ENCODE measurements at regions not wholly inside any gene's neighbourhood (a gene's known extent, or its start where the extent isn't known, plus 50 kb on each side); places are given as distances from the start of the nearest gene placed in this dataset.

DNA sequence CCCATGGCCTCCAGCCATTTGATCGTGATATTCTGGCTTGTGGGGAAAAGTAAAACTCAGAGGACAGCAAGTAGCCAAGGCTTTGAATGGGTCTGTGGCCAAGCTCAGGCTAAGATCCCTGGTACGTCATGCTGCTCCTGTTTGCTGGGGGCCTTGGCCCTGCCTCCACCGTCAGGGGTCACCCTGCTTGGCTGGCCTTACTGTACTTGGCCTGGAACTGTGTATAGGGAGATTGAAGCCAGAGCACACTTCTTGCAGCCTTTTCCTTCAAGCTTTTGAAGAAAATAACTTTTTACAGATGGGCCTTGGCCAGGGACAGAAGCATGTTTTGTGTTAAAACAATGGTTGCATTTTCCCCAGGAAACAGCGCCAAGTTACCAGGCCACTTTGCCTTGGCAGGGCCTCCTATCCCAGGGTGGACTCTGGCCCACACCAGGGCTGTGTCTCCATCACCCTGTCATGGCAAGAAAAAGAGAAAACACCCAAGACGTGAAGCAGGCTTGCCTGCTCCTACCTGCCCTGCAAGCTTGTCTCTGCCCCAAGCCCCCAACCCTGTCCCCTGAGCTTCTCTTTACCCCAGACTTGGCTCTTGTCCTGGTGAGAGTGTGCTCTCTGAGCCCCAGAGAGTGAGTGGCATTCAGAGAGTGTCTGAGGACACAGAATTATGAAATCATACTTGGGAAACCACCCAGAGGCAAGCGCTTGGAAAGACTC is 286.9 kb downstream of the GADD45G start:
- no peak for DNase-seq (ENCODE audit: low read depth, low spot score)
- Histone ChIP-seq H3K4me3 (no peak overlapping the region), H3K9me3 (ENCODE audit: low read depth, low read length) (no peaks in the 10 kb centered on the region), H3K27ac (no peak overlapping the region), H3K9ac (ENCODE audit: insufficient read length) (no peak overlapping the region), H3K36me3 (ENCODE audit: insufficient read depth, low read length) (no peaks in the 10 kb centered on the region)
- TF ChIP-seq FOXP2 (optimal IDR thresholded peaks at IDR 0.05; ENCODE audit: control extremely low read depth, extremely low read length, insufficient read depth) (no peak), POLR2AphosphoS5 (IDR thresholded peaks at IDR 0.05; ENCODE audit: borderline replicate concordance, low read depth, low read length) (no peak), EZH2 (IDR thresholded peaks at IDR 0.05) (no peak)

DNA sequence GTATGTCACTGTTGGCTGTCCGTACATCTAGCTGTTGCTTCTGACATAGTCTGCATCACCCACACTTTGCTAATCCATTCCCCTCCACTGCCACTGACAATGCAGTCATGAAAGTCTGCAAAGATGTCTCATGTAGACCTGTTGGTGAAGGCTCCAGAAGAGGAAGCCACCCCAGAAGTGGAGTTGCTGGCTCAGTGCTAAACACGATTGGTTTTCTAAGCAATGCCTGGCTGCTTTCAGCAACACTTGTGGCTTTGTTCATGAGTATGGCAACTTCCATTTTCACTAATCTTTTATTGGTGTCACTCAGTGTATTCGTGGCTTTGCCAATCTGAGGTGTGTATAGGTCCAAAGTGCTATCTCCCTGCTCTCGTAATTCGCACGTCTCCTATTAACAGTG is 288.1 kb downstream of the GADD45G start:
- Histone ChIP-seq H3K9ac (ENCODE audit: insufficient read length) (no peak overlapping the region), H3K36me3 (ENCODE audit: insufficient read depth, low read length) (no peaks in the 10 kb centered on the region), H3K9me3 (ENCODE audit: low read depth, low read length) (no peaks in the 10 kb centered on the region), H3K27ac (no peak overlapping the region), H3K4me3 (no peak overlapping the region)
- TF ChIP-seq EZH2 (IDR thresholded peaks at IDR 0.05) (no peak), FOXP2 (optimal IDR thresholded peaks at IDR 0.05; ENCODE audit: control extremely low read depth, extremely low read length, insufficient read depth) (no peak), POLR2AphosphoS5 (IDR thresholded peaks at IDR 0.05; ENCODE audit: borderline replicate concordance, low read depth, low read length) (no peak)
- DNase-seq (ENCODE audit: low read depth, low spot score): no peak

DNA sequence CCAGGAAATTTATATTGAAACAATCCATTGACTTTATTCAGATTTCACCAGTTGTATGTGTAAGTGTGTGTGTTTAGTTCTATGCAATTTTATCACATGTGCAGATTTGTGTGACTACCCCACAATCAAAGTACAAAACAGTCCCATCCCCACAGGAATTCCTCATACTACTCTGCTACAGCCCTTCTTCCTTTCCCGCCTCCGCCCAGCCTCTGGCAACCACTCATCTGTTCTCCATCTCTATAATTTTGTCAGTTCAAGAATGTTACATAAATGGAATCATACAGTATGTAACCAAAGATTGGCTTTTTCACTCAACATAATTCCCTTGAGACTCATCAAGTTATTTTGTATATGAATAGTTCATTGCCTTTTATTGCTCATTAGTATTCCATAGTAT is 289.1 kb downstream of the GADD45G start:
- Histone ChIP-seq H3K27ac (no peak overlapping the region), H3K9me3 (ENCODE audit: low read depth, low read length) (no peaks in the 10 kb centered on the region), H3K9ac (ENCODE audit: insufficient read length) (no peak overlapping the region), H3K36me3 (ENCODE audit: insufficient read depth, low read length) (no peaks in the 10 kb centered on the region), H3K4me3 (no peak overlapping the region)
- TF ChIP-seq EZH2 (IDR thresholded peaks at IDR 0.05) (no peak), POLR2AphosphoS5 (IDR thresholded peaks at IDR 0.05; ENCODE audit: borderline replicate concordance, low read depth, low read length) (no peak), FOXP2 (optimal IDR thresholded peaks at IDR 0.05; ENCODE audit: control extremely low read depth, extremely low read length, insufficient read depth) (no peak)
- DNase-seq (ENCODE audit: low read depth, low spot score): no peak

DNA sequence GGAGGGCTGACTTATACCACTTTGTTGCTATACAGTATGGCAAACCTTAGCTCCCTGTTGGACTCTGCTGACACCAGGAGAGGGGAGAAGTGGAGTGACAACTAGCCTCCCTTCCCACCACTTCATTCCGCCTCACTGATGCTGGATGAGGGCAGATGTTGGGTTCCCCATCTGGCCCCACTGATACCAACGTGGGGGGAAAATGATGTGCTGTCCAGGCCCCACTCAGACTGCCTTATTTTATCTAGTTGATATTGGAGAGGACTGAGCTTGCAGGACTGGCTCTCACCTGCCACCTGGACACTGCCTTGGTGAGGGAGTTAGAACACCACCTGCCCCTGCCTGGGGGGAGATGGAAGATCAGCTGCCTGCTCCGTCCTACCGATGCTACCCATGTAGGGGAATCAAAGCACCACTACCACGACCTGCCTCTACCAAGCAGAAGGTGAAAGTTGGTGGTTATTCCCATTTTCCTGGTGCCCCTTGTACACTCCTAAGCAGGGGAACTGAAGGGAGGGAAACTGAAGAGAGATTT is 292.1 kb downstream of the GADD45G start:
- TF ChIP-seq FOXP2 (optimal IDR thresholded peaks at IDR 0.05; ENCODE audit: control extremely low read depth, extremely low read length, insufficient read depth): no peak
- no peak for TF ChIP-seq EZH2 (IDR thresholded peaks at IDR 0.05)
- no peak for TF ChIP-seq POLR2AphosphoS5 (IDR thresholded peaks at IDR 0.05; ENCODE audit: borderline replicate concordance, low read depth, low read length)
- Histone ChIP-seq H3K9me3 (ENCODE audit: low read depth, low read length) (no peaks in the 10 kb centered on the region), H3K4me3 (no peak overlapping the region), H3K9ac (ENCODE audit: insufficient read length) (no peak overlapping the region), H3K27ac (no peak overlapping the region), H3K36me3 (ENCODE audit: insufficient read depth, low read length) (no peaks in the 10 kb centered on the region)
- no peak for DNase-seq (ENCODE audit: low read depth, low spot score)

DNA sequence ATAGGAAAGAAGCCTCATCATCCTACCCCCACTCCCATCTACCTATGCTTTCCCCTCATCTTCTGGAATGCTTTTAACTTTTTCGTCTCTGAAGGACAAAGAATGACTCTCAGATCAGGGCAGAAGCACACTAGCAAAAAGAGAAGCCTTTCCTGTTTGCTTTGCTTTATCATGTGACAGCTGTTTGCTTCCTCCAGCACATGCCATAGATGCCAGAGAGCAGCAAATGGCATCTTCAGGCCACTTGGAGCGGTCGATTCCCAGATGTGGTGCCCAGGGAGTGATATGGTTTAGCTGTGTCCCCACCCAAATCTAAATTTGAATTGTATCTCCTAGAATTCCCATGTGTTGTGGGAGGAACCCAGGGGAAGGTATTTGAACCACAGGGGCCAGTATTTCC is 294.8 kb downstream of the GADD45G start:
- no peak for DNase-seq (ENCODE audit: low read depth, low spot score)
- Histone ChIP-seq H3K9me3 (ENCODE audit: low read depth, low read length) (no peaks in the 10 kb centered on the region), H3K36me3 (ENCODE audit: insufficient read depth, low read length) (no peaks in the 10 kb centered on the region), H3K4me3 (no peak overlapping the region), H3K9ac (ENCODE audit: insufficient read length) (no peak overlapping the region), H3K27ac (no peak overlapping the region)
- no peak for TF ChIP-seq FOXP2 (optimal IDR thresholded peaks at IDR 0.05; ENCODE audit: control extremely low read depth, extremely low read length, insufficient read depth)
- no peak for TF ChIP-seq POLR2AphosphoS5 (IDR thresholded peaks at IDR 0.05; ENCODE audit: borderline replicate concordance, low read depth, low read length)
- TF ChIP-seq EZH2 (IDR thresholded peaks at IDR 0.05): no peak

DNA sequence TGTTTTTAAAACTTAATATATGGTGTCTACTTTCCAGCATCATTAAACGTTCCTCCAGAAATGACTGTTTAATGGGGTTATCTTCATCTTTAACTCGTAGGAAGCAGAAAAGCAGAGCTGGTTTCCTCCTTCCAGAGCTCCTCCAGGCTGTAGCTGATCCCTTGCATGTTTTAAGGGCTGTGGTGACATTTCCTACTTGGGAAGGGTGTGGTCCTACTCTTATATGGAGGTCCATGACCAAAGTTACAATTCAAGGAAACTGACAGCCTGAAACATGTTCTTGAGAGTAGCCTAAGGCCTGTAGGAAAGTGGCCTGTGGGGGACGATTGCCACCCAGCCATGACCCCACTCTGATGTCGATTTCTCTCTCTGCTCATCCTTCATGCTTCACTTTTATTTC is 297.1 kb downstream of the GADD45G start:
- Histone ChIP-seq H3K36me3 (ENCODE audit: insufficient read depth, low read length) (no peaks in the 10 kb centered on the region), H3K9me3 (ENCODE audit: low read depth, low read length) (no peaks in the 10 kb centered on the region), H3K27ac (no peak overlapping the region), H3K9ac (ENCODE audit: insufficient read length) (no peak overlapping the region), H3K4me3 (no peak overlapping the region)
- no peak for DNase-seq (ENCODE audit: low read depth, low spot score)
- TF ChIP-seq EZH2 (IDR thresholded peaks at IDR 0.05) (no peak), FOXP2 (optimal IDR thresholded peaks at IDR 0.05; ENCODE audit: control extremely low read depth, extremely low read length, insufficient read depth) (no peak)

DNA sequence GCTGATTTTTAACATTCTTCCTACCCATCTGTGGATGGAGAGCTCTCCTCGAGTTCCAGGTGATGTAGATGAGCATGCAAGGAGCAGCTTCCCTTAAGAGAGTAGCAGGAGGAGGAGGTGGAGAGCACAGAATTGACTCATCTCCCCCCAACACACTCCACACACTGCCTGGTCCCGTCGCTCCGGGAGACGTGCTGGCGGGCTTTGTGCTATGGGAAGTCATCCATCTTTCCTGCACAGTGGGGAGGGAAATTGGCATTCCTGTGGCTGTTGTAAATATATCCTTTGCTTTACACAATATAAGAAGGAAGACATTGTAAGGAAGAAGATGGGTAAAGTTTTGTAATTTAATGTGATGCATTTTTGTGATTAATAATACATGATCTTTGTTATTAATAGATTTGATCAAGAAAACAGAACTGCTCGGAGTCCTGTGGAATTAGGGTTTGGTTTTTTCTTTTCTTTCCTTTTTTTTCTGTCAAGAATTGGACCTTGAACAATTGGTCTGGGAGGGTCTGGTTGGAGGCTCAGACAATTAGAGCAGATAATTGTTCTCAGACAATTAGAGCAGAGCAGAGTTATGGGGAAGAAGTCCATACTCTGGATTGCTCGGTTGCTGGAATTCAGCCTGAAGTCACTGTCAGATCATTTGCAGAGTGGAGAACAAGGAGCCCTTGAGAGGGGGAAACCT is 297.8 kb downstream of the GADD45G start:
- no peak for TF ChIP-seq EZH2 (IDR thresholded peaks at IDR 0.05)
- TF ChIP-seq FOXP2 (optimal IDR thresholded peaks at IDR 0.05; ENCODE audit: control extremely low read depth, extremely low read length, insufficient read depth): no peak
- TF ChIP-seq POLR2AphosphoS5 (IDR thresholded peaks at IDR 0.05; ENCODE audit: borderline replicate concordance, low read depth, low read length): no peak
- Histone ChIP-seq H3K9ac (ENCODE audit: insufficient read length) (no peak overlapping the region), H3K27ac (no peak overlapping the region), H3K4me3 (no peak overlapping the region), H3K9me3 (ENCODE audit: low read depth, low read length) (no peaks in the 10 kb centered on the region), H3K36me3 (ENCODE audit: insufficient read depth, low read length) (no peaks in the 10 kb centered on the region)
- DNase-seq (ENCODE audit: low read depth, low spot score): no peak

DNA sequence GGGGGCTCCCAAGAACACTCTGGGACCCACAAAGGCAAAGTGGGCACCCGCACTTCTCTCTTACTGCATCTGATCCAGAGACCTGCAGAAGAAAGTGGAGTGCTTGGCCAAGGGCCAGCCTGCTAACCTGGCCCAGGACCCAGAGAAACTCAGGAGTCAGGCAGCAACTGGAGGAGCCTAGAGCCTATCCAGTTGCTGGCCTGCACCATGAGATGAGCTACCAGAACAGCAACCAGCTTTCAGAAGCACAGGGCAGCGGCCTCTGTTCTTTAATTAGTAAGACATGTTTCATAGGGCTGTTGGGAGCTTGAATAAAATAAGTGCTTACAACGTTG is 298.3 kb downstream of the GADD45G start:
- no peaks in the 10 kb centered on the region for H3K36me3 ChIP-seq (ENCODE audit: insufficient read depth, low read length)
- DNase-seq (ENCODE audit: low read depth, low spot score): no peak
- H3K9me3 ChIP-seq (ENCODE audit: low read depth, low read length): no peaks in the 10 kb centered on the region
- TF ChIP-seq POLR2AphosphoS5 (IDR thresholded peaks at IDR 0.05; ENCODE audit: borderline replicate concordance, low read depth, low read length) (no peak), EZH2 (IDR thresholded peaks at IDR 0.05) (no peak), FOXP2 (optimal IDR thresholded peaks at IDR 0.05; ENCODE audit: control extremely low read depth, extremely low read length, insufficient read depth) (no peak)
- no peak overlapping the region for H3K4me3 ChIP-seq
- H3K9ac ChIP-seq (ENCODE audit: insufficient read length): no peak overlapping the region
- H3K27ac ChIP-seq: no peak overlapping the region
